H9 (cell line): ENCODE measurements at regions not wholly inside any gene's neighbourhood (a gene's known extent, or its start where the extent isn't known, plus 50 kb on each side); places are given as distances from the start of the nearest gene placed in this dataset.

ENCODE experiments used
- DNase-seq: peaks from one replicate; pipeline ENCODE4 v3.0.0-alpha.2; 2017
- H2AFZ ChIP-seq: one replicate; pipeline ENCODE4 v1.6.1; 2013; ENCODE audit warnings: mild to moderate bottlenecking, low read length, control low read depth, moderate library complexity
- H2AK5ac ChIP-seq: 2 replicates; pipeline ENCODE4 v1.6.1; 2013; ENCODE audit warnings: low read length, control low read depth, mixed read lengths; ENCODE audit not compliant: insufficient read length
- H2BK120ac ChIP-seq: one replicate; pipeline ENCODE4 v1.6.1; 2013; ENCODE audit warnings: low read depth, mild to moderate bottlenecking, low read length, control low read depth, inconsistent platforms; ENCODE audit not compliant: poor library complexity, severe bottlenecking
- H2BK12ac ChIP-seq: 2 replicates; pipeline ENCODE4 v1.6.1; 2013; ENCODE audit warnings: low read length, control low read depth, mixed read lengths, low read depth; ENCODE audit not compliant: insufficient read length
- H2BK15ac ChIP-seq: 2 replicates; pipeline ENCODE4 v1.6.1; 2013; ENCODE audit warnings: low read depth, low read length, control low read depth
- H2BK20ac ChIP-seq: one replicate; pipeline ENCODE4 v1.6.1; 2013; ENCODE audit warnings: low read depth, mild to moderate bottlenecking, low read length, control low read depth, inconsistent platforms; ENCODE audit not compliant: poor library complexity, severe bottlenecking
- H2BK5ac ChIP-seq: 2 replicates; pipeline ENCODE4 v1.6.1; 2013; ENCODE audit warnings: low read length, control low read depth, mixed read lengths; ENCODE audit not compliant: insufficient read length
- H3K14ac ChIP-seq: 2 replicates; pipeline ENCODE4 v1.6.1; 2013; ENCODE audit warnings: low read length, control low read depth; ENCODE audit not compliant: insufficient read depth
- H3K18ac ChIP-seq: 2 replicates; pipeline ENCODE4 v1.6.1; 2013; ENCODE audit warnings: low read depth, mild to moderate bottlenecking, mixed read lengths, low read length, control low read depth; ENCODE audit not compliant: insufficient read length
- H3K23ac ChIP-seq: 2 replicates; pipeline ENCODE4 v1.6.1; 2013; ENCODE audit warnings: low read length, control low read depth, mixed read lengths, low read depth; ENCODE audit not compliant: insufficient read length
- H3K23me2 ChIP-seq: 2 replicates; pipeline ENCODE4 v1.6.1; 2013; ENCODE audit warnings: low read depth, mild to moderate bottlenecking, mixed read lengths, low read length, control low read depth; ENCODE audit not compliant: insufficient read length, poor library complexity, severe bottlenecking
- H3K27ac ChIP-seq: 2 replicates; pipeline ENCODE4 v1.5.1; 2013; ENCODE audit warnings: low read length, control low read depth, mixed read lengths, low read depth; ENCODE audit not compliant: insufficient read length
- H3K27me3 ChIP-seq: 2 replicates; pipeline ENCODE4 v1.6.1; 2013; ENCODE audit warnings: low read length, control low read depth, inconsistent platforms; ENCODE audit not compliant: insufficient read depth
- H3K4ac ChIP-seq: 2 replicates; pipeline ENCODE4 v1.6.1; 2013; ENCODE audit warnings: low read depth, mild to moderate bottlenecking, control low read depth, inconsistent platforms, low read length, moderate library complexity
- H3K4me1 ChIP-seq: 2 replicates; pipeline ENCODE4 v1.6.1; 2013; ENCODE audit warnings: low read length, control low read depth, inconsistent platforms; ENCODE audit not compliant: insufficient read depth
- H3K4me2 ChIP-seq: 2 replicates; pipeline ENCODE4 v1.6.1; 2013; ENCODE audit warnings: low read length, control low read depth, mixed read lengths; ENCODE audit not compliant: insufficient read length, insufficient read depth
- H3K56ac ChIP-seq: 2 replicates; pipeline ENCODE4 v1.6.1; 2013; ENCODE audit warnings: low read depth, mild to moderate bottlenecking, mixed read lengths, low read length, control low read depth; ENCODE audit not compliant: insufficient read length
- H3K79me1 ChIP-seq: 2 replicates; pipeline ENCODE4 v1.6.1; 2013; ENCODE audit warnings: low read depth, mild to moderate bottlenecking, moderate library complexity, low read length, control low read depth, inconsistent platforms; ENCODE audit not compliant: insufficient read depth, poor library complexity, severe bottlenecking
- H3K79me2 ChIP-seq: 2 replicates; pipeline ENCODE4 v1.6.1; 2013; ENCODE audit warnings: low read length, control low read depth, inconsistent platforms; ENCODE audit not compliant: insufficient read depth
- H3K9ac ChIP-seq: 2 replicates; pipeline ENCODE4 v1.6.1; 2013; ENCODE audit warnings: low read length, control low read depth, mixed read lengths; ENCODE audit not compliant: insufficient read length; ENCODE audit errors: extremely low read depth
- H3K9me3 ChIP-seq: one replicate; pipeline ENCODE4 v1.6.1; 2013; ENCODE audit warnings: low read depth, low read length, inconsistent platforms; ENCODE audit not compliant: control insufficient read depth
- H3T11ph ChIP-seq: one replicate; pipeline ENCODE4 v1.6.1; 2013; ENCODE audit warnings: mild to moderate bottlenecking, low read length, control low read depth, inconsistent platforms
- H4K20me1 ChIP-seq: one replicate; pipeline ENCODE4 v1.6.1; 2013; ENCODE audit not compliant: control insufficient read depth, insufficient read length, insufficient read depth
- H4K5ac ChIP-seq: 2 replicates; pipeline ENCODE4 v1.6.1; 2013; ENCODE audit warnings: low read depth, mild to moderate bottlenecking, mixed read lengths, low read length, control low read depth; ENCODE audit not compliant: insufficient read length
- H4K8ac ChIP-seq: replicated peaks from 2 replicates; pipeline ENCODE4 v1.6.1; 2013; ENCODE audit warnings: low read length, control low read depth, mixed read lengths, low read depth; ENCODE audit not compliant: insufficient read length
- H4K91ac ChIP-seq: 2 replicates; pipeline ENCODE4 v1.6.1; 2013; ENCODE audit warnings: low read depth, mild to moderate bottlenecking, moderate library complexity, mixed read lengths, low read length, control low read depth; ENCODE audit not compliant: insufficient read length
- H3K27ac Mint-ChIP-seq, 3 experiments: 2 replicates in 2 of 3; 3 replicates in 1 of 3; pipeline ENCODE4 v1.8.0; 2020 to 2021; ENCODE audit warnings: mixed read lengths in 3 of 3, mild to moderate bottlenecking in 1 of 3, moderate library complexity in 1 of 3
- H3K27me3 Mint-ChIP-seq: 2 replicates; pipeline ENCODE4 v1.8.0; 2021; ENCODE audit warnings: low read depth, mild to moderate bottlenecking, moderate library complexity, mixed read lengths
- H3K36me3 Mint-ChIP-seq, 3 experiments: 2 replicates in 2 of 3; 3 replicates in 1 of 3; pipeline ENCODE4 v1.8.0; 2020 to 2021; ENCODE audit warnings: low read depth in 3 of 3, mixed read lengths in 3 of 3; ENCODE audit not compliant: insufficient read depth in 1 of 3
- H3K4me1 Mint-ChIP-seq, 2 experiments: 2 replicates each; pipeline ENCODE4 v1.8.0; 2020; ENCODE audit warnings: mixed read lengths in 2 of 2
- H3K4me3 Mint-ChIP-seq, 2 experiments: 2 replicates in 1 of 2; 3 replicates in 1 of 2; pipeline ENCODE4 v1.8.0; 2020 to 2021; ENCODE audit warnings: mild to moderate bottlenecking in 2 of 2, mixed read lengths in 2 of 2, moderate library complexity in 1 of 2
- H3K9me3 Mint-ChIP-seq, 2 experiments: 2 replicates in 1 of 2; 3 replicates in 1 of 2; pipeline ENCODE4 v1.8.0; 2020; ENCODE audit warnings: mild to moderate bottlenecking in 2 of 2, mixed read lengths in 2 of 2, moderate library complexity in 1 of 2
- WGBS: extraction: QIAGEN DNeasy Blood & Tissue Kit; methylation state at CpG from one replicate; pipeline ENCODE4 v1.1.7; 2013; ENCODE audit warnings: missing lambda C conversion rate, low lambda C conversion rate, mixed read lengths; ENCODE audit not compliant: insufficient read length; ENCODE audit errors: extremely low coverage; 5-methylcytosine and 5-hydroxymethylcytosine counted together
- TF ChIP-seq, protein P1 (sequence below): fragments of 200-600 bp; sonication (generic); conservative IDR thresholded peaks from 3 replicates; pipeline ENCODE4 v1.8.0; 2021; ENCODE audit warnings: antibody characterized with exemption, mild to moderate bottlenecking

DNA sequence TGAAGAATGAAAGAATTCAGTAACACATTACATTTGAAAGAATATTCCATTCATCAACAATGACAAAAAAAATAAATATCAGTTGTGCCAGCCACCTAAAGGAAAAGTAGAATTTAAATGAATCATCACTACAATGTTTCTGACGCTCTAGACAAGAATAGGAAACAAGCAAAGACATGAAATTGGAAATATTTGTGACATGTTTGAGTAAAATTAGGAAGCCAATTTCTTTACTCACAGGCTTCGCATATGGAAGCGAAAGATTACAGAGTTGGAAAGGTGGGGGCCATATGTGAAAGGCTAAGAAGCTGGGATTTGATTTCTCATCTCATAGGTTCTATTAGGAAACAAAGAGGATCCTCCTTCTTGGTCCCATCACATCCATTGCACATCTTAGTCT lies 279.0 kb downstream of the IPO8 start:
- H3K27me3 Mint-ChIP-seq: no peaks in the 10 kb centered on the region
- Histone ChIP-seq H3K14ac (no peak overlapping the region), H3K79me2 (no peaks in the 10 kb centered on the region), H3K27me3 (no peaks in the 10 kb centered on the region), H2BK5ac (no peak overlapping the region), H2BK20ac (no peak overlapping the region), H3K9me3 (no peaks in the 10 kb centered on the region), H4K8ac (no peak overlapping the region), H3K56ac (no peak overlapping the region), H2BK120ac (no peak overlapping the region), H3K4me2 (no peak overlapping the region), H4K20me1 (no peaks in the 10 kb centered on the region), H2BK15ac (no peak overlapping the region), H2AK5ac (no peak overlapping the region), H4K5ac (no peak overlapping the region), H4K91ac (no peak overlapping the region), H3T11ph (no peak overlapping the region), H3K4ac (no peak overlapping the region), H3K4me1 (no peaks in the 10 kb centered on the region), H2AFZ (no peak overlapping the region), H3K9ac (no peak overlapping the region), H3K79me1 (no peaks in the 10 kb centered on the region), H3K23me2 (no peaks in the 10 kb centered on the region), H3K23ac (no peak overlapping the region), H3K18ac (no peak overlapping the region), H3K27ac (no peak overlapping the region), H2BK12ac (no peak overlapping the region)
- no CpG with 5 or more reads among the region's 3 CpGs for WGBS
- no peak for DNase-seq
- H3K36me3 Mint-ChIP-seq: peaks cover 0 to 2% (median 0%) of the 10 kb centered on the region in 3 experiments; a peak in 3 of 7 replicates
- H3K4me1 Mint-ChIP-seq: no peaks in the 10 kb centered on the region
- H3K4me3 Mint-ChIP-seq: no peak overlapping the region
- H3K27ac Mint-ChIP-seq: no peak overlapping the region
- TF ChIP-seq, protein P1, sequence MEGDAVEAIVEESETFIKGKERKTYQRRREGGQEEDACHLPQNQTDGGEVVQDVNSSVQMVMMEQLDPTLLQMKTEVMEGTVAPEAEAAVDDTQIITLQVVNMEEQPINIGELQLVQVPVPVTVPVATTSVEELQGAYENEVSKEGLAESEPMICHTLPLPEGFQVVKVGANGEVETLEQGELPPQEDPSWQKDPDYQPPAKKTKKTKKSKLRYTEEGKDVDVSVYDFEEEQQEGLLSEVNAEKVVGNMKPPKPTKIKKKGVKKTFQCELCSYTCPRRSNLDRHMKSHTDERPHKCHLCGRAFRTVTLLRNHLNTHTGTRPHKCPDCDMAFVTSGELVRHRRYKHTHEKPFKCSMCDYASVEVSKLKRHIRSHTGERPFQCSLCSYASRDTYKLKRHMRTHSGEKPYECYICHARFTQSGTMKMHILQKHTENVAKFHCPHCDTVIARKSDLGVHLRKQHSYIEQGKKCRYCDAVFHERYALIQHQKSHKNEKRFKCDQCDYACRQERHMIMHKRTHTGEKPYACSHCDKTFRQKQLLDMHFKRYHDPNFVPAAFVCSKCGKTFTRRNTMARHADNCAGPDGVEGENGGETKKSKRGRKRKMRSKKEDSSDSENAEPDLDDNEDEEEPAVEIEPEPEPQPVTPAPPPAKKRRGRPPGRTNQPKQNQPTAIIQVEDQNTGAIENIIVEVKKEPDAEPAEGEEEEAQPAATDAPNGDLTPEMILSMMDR: no peak
- H3K9me3 Mint-ChIP-seq: peaks cover 4 to 11% of the 10 kb centered on the region in 2 experiments; a peak in 4 of 5 replicates
